Glutamatergic neuron (in vitro differentiated cells): ENCODE measurements at regions not wholly inside any gene's neighbourhood (a gene's known extent, or its start where the extent isn't known, plus 50 kb on each side); places are given as distances from the start of the nearest gene placed in this dataset.

Source experiments
- DNase-seq: peaks from one replicate; pipeline ENCODE4 v3.0.0; 2022
- H3K27ac Mint-ChIP-seq: one replicate; pipeline ENCODE4 v1.8.0; 2020; ENCODE audit warnings: mild to moderate bottlenecking, mixed read lengths, inconsistent platforms; ENCODE audit not compliant: unreplicated experiment
- H3K27me3 Mint-ChIP-seq: one replicate; pipeline ENCODE4 v1.8.0; 2020; ENCODE audit warnings: mild to moderate bottlenecking, moderate library complexity, mixed read lengths, inconsistent platforms; ENCODE audit not compliant: unreplicated experiment
- H3K36me3 Mint-ChIP-seq: one replicate; pipeline ENCODE4 v1.8.0; 2020; ENCODE audit warnings: mild to moderate bottlenecking, mixed read lengths, inconsistent platforms; ENCODE audit not compliant: unreplicated experiment
- H3K4me1 Mint-ChIP-seq: one replicate; pipeline ENCODE4 v1.8.0; 2020; ENCODE audit warnings: mild to moderate bottlenecking, low read depth, mixed read lengths, inconsistent platforms; ENCODE audit not compliant: unreplicated experiment
- H3K4me3 Mint-ChIP-seq: one replicate; pipeline ENCODE4 v1.8.0; 2020; ENCODE audit warnings: mild to moderate bottlenecking, mixed read lengths, inconsistent platforms; ENCODE audit not compliant: unreplicated experiment
- H3K9me3 Mint-ChIP-seq: one replicate; pipeline ENCODE4 v1.8.0; 2020; ENCODE audit warnings: mild to moderate bottlenecking, moderate library complexity, mixed read lengths, inconsistent platforms; ENCODE audit not compliant: unreplicated experiment
- TF ChIP-seq, protein P1 (sequence below): fragments of 200-600 bp; sonication (generic); IDR thresholded peaks from one replicate; pipeline ENCODE4 v1.5.0; 2021; ENCODE audit not compliant: partially characterized antibody, unreplicated experiment

DNA sequence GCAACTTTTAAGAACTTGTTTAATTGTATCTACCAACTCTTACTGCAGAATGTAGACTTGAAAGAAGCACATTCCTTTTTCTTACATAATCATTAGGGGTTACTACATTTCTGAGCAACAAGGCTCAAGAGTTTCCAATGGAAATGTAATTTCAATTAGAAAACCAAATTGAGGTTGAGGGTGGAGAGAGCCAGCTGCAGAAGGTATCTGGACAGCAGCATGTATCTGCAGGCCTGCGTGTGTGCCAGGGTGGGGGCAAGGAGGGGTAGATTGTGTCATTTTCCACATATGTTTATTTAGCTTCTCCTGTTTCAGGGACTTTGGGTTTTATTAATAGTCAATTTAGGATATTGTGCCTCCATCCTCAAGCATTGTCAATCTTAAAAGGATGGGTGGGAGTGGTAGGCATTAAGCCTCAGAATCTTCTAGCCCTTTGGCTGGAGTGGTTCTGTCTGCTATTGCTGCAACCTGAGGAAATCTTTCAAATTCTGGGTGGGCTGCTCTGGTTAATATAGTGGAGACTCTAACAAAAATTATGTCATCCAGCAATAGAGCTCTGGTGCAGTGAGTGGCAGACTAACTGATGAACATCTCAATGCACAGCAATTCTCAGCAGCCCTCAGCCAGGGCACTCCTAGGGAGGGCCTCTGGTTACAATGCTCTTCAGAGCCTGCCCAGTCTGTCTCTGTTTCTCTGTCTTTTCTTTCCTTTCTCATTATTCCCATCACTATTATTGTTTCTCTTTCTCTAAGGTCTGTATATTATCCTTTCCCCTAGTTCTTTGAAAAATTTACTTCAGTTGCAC lies 151.4 kb downstream of the RPIA start:
- no peak overlapping the region for H3K4me3 Mint-ChIP-seq
- no peak overlapping the region for H3K27ac Mint-ChIP-seq
- H3K4me1 Mint-ChIP-seq: peaks cover 4% of the 10 kb centered on the region
- DNase-seq: no peak
- H3K9me3 Mint-ChIP-seq: no peaks in the 10 kb centered on the region
- no peaks in the 10 kb centered on the region for H3K36me3 Mint-ChIP-seq
- H3K27me3 Mint-ChIP-seq: no peaks in the 10 kb centered on the region
- TF ChIP-seq, protein P1, sequence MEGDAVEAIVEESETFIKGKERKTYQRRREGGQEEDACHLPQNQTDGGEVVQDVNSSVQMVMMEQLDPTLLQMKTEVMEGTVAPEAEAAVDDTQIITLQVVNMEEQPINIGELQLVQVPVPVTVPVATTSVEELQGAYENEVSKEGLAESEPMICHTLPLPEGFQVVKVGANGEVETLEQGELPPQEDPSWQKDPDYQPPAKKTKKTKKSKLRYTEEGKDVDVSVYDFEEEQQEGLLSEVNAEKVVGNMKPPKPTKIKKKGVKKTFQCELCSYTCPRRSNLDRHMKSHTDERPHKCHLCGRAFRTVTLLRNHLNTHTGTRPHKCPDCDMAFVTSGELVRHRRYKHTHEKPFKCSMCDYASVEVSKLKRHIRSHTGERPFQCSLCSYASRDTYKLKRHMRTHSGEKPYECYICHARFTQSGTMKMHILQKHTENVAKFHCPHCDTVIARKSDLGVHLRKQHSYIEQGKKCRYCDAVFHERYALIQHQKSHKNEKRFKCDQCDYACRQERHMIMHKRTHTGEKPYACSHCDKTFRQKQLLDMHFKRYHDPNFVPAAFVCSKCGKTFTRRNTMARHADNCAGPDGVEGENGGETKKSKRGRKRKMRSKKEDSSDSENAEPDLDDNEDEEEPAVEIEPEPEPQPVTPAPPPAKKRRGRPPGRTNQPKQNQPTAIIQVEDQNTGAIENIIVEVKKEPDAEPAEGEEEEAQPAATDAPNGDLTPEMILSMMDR: no peak

DNA sequence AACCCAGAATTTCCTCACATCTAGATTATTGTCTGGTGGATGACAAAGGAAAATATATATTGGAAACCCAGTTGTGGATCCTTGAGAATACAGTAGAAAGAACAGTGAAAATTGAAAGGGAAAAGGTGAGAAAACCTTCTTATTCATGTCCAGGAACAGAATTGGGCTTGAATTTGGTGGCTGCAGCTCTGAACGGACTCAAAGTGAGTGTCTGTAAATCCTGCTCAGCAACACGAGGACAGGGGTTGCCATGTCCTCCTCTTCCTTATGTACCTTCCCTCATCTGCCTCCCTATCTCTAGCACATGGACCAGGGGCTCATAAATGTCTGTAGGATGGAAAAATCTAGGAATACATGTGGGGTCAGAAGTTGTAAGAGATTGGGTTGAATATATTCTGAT lies 152.2 kb downstream of the RPIA start:
- Mint-ChIP-seq H3K27ac (no peak overlapping the region), H3K4me1 (peaks cover 1% of the 10 kb centered on the region), H3K36me3 (no peaks in the 10 kb centered on the region), H3K27me3 (no peaks in the 10 kb centered on the region), H3K9me3 (no peaks in the 10 kb centered on the region), H3K4me3 (no peak overlapping the region)
- TF ChIP-seq, protein P1: no peak
- DNase-seq: no peak

DNA sequence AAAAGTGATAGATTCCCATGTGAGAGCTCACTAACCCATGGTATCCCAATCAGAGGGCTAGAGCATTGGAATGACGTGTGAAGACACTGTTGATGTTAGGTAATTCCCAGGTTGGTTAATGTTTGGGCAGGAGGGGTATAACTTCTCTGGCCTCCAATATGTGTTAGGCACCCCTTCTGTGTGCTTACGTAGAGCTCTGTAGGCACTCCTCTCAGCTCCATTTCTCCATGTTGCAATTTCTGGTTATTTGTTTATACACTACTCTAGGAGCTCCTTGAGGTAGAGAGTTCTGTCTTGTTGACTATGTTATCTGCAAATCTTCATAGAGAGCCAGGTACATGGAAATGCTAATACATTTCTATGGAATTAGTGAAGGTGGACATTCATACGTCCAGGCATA lies 153.5 kb downstream of the RPIA start:
- Mint-ChIP-seq H3K4me1 (no peaks in the 10 kb centered on the region), H3K9me3 (no peaks in the 10 kb centered on the region), H3K27me3 (peaks cover 4% of the 10 kb centered on the region), H3K4me3 (no peak overlapping the region), H3K27ac (no peak overlapping the region), H3K36me3 (no peaks in the 10 kb centered on the region)
- DNase-seq: no peak
- TF ChIP-seq, protein P1: no peak

DNA sequence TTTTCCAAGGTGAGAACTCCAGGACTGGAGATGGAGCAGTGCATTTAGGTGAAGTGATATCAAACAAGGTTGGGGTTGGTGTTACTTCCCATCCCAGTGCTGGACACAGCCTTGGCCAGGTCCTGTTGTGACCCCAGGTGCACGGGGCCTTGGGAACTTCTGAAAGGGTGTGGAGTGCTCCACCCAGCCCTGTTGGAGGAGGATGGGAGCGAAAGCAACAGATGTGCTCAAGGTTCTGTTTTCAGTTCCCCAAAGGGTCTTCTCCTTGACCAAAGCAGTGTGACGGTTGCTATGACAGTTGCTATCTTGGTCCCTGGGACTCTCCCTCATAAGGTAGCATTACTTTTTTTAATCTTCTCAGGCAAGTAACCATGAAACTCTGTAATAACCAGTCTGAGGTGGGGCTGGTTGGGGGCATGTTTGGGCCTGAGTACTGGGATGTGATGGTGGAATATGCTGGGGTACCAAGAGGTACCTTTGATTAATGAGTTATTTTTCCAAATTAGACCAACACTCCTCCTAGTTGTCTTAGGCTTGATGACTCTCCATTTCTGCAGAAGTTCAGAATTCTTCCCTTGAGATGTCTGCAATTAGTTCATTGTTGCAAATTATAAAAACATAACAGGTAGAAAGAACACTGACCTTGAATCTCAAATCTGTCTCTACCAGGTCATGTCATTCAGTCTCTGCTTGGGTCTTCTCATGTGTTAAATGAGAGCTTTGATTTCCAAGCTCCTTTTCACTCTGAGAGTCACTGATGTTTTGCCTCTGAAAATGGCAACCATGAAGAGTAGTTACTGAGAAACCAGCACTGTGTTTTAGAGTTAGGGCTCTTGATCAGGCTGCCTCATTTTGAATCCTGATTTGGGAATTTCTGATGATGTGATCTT lies 154.5 kb downstream of the RPIA start:
- Mint-ChIP-seq H3K4me3 (no peak overlapping the region), H3K27ac (no peak overlapping the region), H3K27me3 (peaks cover 4% of the 10 kb centered on the region), H3K36me3 (no peaks in the 10 kb centered on the region), H3K4me1 (no peaks in the 10 kb centered on the region), H3K9me3 (no peaks in the 10 kb centered on the region)
- TF ChIP-seq, protein P1: no peak
- no peak for DNase-seq
